Loucy (cell line): ENCODE measurements at regions not wholly inside any gene's neighbourhood (a gene's known extent, or its start where the extent isn't known, plus 50 kb on each side); places are given as distances from the start of the nearest gene placed in this dataset.

Source experiments
- EZH2phosphoT487 ChIP-seq: fragments of 200-600 bp; IDR thresholded peaks from 2 replicates; pipeline ENCODE4 v1.6.1; 2018; ENCODE audit warnings: antibody characterized with exemption, mild to moderate bottlenecking, moderate library complexity, borderline replicate concordance
- TF ChIP-seq, protein P1 (sequence below): fragments of 200-600 bp; sonication (generic); conservative IDR thresholded peaks from 2 replicates; pipeline ENCODE4 v1.5.1; 2014; ENCODE audit warnings: mild to moderate bottlenecking, antibody characterized with exemption, low read length

- TF ChIP-seq, protein P1, sequence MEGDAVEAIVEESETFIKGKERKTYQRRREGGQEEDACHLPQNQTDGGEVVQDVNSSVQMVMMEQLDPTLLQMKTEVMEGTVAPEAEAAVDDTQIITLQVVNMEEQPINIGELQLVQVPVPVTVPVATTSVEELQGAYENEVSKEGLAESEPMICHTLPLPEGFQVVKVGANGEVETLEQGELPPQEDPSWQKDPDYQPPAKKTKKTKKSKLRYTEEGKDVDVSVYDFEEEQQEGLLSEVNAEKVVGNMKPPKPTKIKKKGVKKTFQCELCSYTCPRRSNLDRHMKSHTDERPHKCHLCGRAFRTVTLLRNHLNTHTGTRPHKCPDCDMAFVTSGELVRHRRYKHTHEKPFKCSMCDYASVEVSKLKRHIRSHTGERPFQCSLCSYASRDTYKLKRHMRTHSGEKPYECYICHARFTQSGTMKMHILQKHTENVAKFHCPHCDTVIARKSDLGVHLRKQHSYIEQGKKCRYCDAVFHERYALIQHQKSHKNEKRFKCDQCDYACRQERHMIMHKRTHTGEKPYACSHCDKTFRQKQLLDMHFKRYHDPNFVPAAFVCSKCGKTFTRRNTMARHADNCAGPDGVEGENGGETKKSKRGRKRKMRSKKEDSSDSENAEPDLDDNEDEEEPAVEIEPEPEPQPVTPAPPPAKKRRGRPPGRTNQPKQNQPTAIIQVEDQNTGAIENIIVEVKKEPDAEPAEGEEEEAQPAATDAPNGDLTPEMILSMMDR = no peak
- TF ChIP-seq EZH2phosphoT487 = no peak
Observed at GRCh38 chr14:35223927-35224326, 68.3 kb upstream of the PSMA6 start.
